ENCODE measurements at regions not wholly inside any gene's neighbourhood (a gene's known extent, or its start where the extent isn't known, plus 50 kb on each side); places are given as distances from the start of the nearest gene placed in this dataset.
"Not testable (repeated sequence)": the region's sequence is repeated elsewhere in the genome, so short reads cannot be mapped to it uniquely, and the experiment has no call there.

DNA sequence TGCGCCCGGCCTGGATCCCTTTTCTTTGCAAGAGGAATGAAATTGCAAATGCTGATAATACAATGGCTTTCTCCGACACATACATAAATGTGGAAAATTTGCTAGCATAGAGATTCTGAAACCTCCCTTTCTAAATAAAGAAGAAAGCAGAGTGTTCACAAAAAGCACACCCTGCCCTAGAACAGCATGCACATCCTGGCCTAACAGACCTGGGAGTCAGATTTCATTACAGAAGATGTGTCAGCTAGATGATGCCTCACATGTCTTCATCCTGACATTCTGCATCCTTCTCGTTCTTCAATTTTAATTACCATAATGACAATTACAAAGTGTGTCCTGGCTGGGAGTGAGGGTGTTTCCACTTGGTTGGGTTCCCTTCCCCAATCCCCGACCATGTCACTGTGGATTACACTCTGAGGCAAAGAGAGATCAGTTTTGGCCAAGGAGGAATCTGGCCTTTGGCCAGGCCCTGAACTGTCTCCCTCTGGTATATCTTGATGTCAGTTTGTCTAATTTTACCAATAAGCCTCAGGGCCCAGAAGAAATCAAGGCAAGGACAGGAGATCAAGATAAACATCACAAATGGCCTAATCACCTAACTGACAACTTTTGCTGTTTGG lies 104.9 kb upstream of the SPATA12 start:
- H3K27ac ChIP-seq = no peak overlapping the region
- H3K4me1 ChIP-seq = no peaks in the 10 kb centered on the region
- no peak for DNase-seq (ENCODE audit: extremely low spot score in 2 of 2)
- H3K9me3 ChIP-seq = no peaks in the 10 kb centered on the region
- no peak overlapping the region for H3K4me3 ChIP-seq
- H3K27me3 ChIP-seq = no peaks in the 10 kb centered on the region
- intact Hi-C loops (cut with DNase I) = no loop called here
- H3K36me3 ChIP-seq = no peaks in the 10 kb centered on the region
- TF ChIP-seq CTCF (IDR thresholded peaks at IDR 0.05) (no peak), POLR2AphosphoS5 (IDR thresholded peaks at IDR 0.05; ENCODE audit: insufficient read depth in 1 of 2, low read depth in 1 of 2) (no peak), POLR2A (IDR thresholded peaks at IDR 0.05) (no peak)

DNA sequence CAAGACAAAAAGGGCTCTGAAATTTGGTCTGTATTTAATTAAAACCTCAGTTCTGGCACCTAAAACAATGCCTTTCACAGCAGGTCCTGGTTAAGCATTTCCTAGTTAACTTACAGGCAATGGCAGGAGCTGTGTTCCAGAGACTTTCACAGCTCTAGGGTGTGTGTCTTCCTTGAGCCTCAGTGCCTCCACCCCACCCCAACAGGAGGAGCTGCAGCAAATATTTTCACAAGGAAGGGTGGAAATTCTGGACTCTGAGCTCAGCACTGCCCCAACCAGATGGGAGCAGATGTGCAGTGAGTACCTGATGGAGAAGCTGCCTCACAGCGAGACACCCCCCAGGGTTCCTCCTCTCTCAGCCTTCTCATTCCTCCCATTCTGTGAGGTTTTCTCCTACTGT lies 106.3 kb upstream of the SPATA12 start:
- Histone ChIP-seq H3K4me3 (no peak overlapping the region), H3K27me3 (no peaks in the 10 kb centered on the region), H3K36me3 (no peaks in the 10 kb centered on the region), H3K4me1 (no peaks in the 10 kb centered on the region), H3K9me3 (no peaks in the 10 kb centered on the region), H3K27ac (no peak overlapping the region)
- TF ChIP-seq POLR2AphosphoS5 (IDR thresholded peaks at IDR 0.05; ENCODE audit: insufficient read depth in 1 of 2, low read depth in 1 of 2) (no peak), POLR2A (IDR thresholded peaks at IDR 0.05) (no peak), CTCF (IDR thresholded peaks at IDR 0.05) (no peak)
- intact Hi-C loops (cut with DNase I) = no loop called here
- DNase-seq (ENCODE audit: extremely low spot score in 2 of 2) = no peak

GRCh38 chr3:56952846-56953245 lies 107.6 kb upstream of the SPATA12 start:
- no peak for DNase-seq (ENCODE audit: extremely low spot score in 2 of 2)
- TF ChIP-seq POLR2AphosphoS5 (IDR thresholded peaks at IDR 0.05; ENCODE audit: insufficient read depth in 1 of 2, low read depth in 1 of 2) (no peak), CTCF (IDR thresholded peaks at IDR 0.05) (no peak), POLR2A (IDR thresholded peaks at IDR 0.05) (no peak)
- no peaks in the 10 kb centered on the region for H3K9me3 ChIP-seq
- no peak overlapping the region for H3K4me3 ChIP-seq
- H3K27me3 ChIP-seq = no peaks in the 10 kb centered on the region
- H3K27ac ChIP-seq = no peak overlapping the region
- intact Hi-C loops (cut with DNase I) = no loop called here
- no peaks in the 10 kb centered on the region for H3K4me1 ChIP-seq
- no peaks in the 10 kb centered on the region for H3K36me3 ChIP-seq

DNA sequence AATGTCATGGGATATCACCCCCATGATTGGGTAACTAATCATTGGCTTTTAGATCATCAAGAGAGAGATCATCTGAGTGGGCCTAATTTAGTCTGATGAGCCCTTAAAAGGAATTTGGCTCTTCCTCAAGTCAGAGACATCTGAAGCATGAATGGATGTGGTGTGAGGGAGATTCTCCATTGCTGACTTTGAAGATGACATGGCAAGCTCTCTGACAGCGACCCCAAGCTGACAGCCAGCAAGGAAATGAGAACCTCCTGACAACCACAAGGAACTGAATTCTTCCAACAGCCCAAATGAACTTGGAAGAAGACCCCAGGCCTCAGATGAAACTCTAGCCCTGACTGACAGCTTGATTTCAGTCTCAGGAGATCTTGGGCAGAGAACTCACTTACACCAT lies 108.4 kb upstream of the SPATA12 start:
- DNase-seq (ENCODE audit: extremely low spot score in 2 of 2) = no peak
- Histone ChIP-seq H3K27ac (no peak overlapping the region), H3K36me3 (no peaks in the 10 kb centered on the region), H3K9me3 (no peaks in the 10 kb centered on the region), H3K27me3 (no peaks in the 10 kb centered on the region), H3K4me1 (no peaks in the 10 kb centered on the region), H3K4me3 (no peak overlapping the region)
- intact Hi-C loops (cut with DNase I) = no loop called here
- no peak for TF ChIP-seq POLR2A (IDR thresholded peaks at IDR 0.05)
- no peak for TF ChIP-seq POLR2AphosphoS5 (IDR thresholded peaks at IDR 0.05; ENCODE audit: insufficient read depth in 1 of 2, low read depth in 1 of 2)
- no peak for TF ChIP-seq CTCF (IDR thresholded peaks at IDR 0.05)

DNA sequence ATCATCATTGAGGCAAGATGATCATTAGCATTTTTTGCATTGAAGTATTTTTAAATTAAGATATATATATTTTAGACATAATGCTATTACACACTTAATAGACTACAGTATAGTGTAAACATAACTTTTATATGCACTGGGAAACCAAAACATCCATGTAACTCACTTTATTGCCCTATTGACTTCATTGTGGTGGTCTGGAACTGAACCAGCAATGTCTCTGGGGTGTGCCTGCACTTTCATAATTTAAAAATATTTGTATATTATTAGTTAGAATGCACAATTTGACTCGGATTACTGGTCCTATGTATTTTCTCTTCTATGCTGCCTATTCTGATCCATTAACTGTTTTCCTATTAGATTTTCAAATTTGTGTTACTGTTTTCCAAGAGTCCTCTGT lies 109.1 kb upstream of the SPATA12 start:
- no peaks in the 10 kb centered on the region for H3K4me1 ChIP-seq
- no peaks in the 10 kb centered on the region for H3K9me3 ChIP-seq
- no peaks in the 10 kb centered on the region for H3K36me3 ChIP-seq
- intact Hi-C loops (cut with DNase I) = no loop called here
- no peaks in the 10 kb centered on the region for H3K27me3 ChIP-seq
- H3K4me3 ChIP-seq = no peak overlapping the region
- H3K27ac ChIP-seq = no peak overlapping the region
- TF ChIP-seq CTCF (IDR thresholded peaks at IDR 0.05) (no peak), POLR2A (IDR thresholded peaks at IDR 0.05) (no peak), POLR2AphosphoS5 (IDR thresholded peaks at IDR 0.05; ENCODE audit: insufficient read depth in 1 of 2, low read depth in 1 of 2) (no peak)
- DNase-seq (ENCODE audit: extremely low spot score in 2 of 2) = no peak

DNA sequence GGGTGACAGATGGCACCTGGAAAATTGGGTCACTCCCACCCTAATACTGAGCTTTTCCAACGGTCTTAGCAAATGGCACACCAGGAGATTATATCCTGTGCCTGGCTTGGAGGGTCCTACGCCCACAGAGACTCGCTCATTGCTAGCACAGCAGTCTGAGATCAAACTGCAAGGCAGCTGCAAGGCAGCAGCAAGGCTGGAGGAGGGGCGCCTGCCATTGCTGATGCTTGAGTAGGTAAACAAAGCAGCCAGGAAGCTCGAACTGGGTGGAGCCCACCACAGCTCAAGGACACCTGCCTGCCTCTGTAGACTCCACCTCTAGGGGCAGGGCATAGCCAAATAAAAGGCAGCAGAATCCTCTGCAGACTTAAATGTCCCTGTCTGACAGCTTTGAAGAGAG lies 115.1 kb upstream of the SPATA12 start:
- H3K4me3 ChIP-seq; H3K36me3 ChIP-seq; DNase-seq (ENCODE audit: extremely low spot score in 2 of 2); H3K9me3 ChIP-seq; H3K27ac ChIP-seq; H3K27me3 ChIP-seq; intact Hi-C loops (cut with DNase I); H3K4me1 ChIP-seq: not testable (repeated sequence)

All from vagina (tissue), 2 donors.